ENCODE measurements at regions not wholly inside any gene's neighbourhood (a gene's known extent, or its start where the extent isn't known, plus 50 kb on each side); places are given as distances from the start of the nearest gene placed in this dataset.

- TF ChIP-seq, protein P1, sequence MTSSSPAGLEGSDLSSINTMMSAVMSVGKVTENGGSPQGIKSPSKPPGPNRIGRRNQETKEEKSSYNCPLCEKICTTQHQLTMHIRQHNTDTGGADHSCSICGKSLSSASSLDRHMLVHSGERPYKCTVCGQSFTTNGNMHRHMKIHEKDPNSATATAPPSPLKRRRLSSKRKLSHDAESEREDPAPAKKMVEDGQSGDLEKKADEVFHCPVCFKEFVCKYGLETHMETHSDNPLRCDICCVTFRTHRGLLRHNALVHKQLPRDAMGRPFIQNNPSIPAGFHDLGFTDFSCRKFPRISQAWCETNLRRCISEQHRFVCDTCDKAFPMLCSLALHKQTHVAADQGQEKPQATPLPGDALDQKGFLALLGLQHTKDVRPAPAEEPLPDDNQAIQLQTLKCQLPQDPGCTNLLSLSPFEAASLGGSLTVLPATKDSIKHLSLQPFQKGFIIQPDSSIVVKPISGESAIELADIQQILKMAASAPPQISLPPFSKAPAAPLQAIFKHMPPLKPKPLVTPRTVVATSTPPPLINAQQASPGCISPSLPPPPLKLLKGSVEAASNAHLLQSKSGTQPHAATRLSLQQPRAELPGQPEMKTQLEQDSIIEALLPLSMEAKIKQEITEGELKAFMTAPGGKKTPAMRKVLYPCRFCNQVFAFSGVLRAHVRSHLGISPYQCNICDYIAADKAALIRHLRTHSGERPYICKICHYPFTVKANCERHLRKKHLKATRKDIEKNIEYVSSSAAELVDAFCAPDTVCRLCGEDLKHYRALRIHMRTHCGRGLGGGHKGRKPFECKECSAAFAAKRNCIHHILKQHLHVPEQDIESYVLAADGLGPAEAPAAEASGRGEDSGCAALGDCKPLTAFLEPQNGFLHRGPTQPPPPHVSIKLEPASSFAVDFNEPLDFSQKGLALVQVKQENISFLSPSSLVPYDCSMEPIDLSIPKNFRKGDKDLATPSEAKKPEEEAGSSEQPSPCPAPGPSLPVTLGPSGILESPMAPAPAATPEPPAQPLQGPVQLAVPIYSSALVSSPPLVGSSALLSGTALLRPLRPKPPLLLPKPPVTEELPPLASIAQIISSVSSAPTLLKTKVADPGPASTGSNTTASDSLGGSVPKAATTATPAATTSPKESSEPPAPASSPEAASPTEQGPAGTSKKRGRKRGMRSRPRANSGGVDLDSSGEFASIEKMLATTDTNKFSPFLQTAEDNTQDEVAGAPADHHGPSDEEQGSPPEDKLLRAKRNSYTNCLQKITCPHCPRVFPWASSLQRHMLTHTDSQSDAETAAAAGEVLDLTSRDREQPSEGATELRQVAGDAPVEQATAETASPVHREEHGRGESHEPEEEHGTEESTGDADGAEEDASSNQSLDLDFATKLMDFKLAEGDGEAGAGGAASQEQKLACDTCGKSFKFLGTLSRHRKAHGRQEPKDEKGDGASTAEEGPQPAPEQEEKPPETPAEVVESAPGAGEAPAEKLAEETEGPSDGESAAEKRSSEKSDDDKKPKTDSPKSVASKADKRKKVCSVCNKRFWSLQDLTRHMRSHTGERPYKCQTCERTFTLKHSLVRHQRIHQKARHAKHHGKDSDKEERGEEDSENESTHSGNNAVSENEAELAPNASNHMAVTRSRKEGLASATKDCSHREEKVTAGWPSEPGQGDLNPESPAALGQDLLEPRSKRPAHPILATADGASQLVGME (CRISPR knock-in tag; IDR thresholded peaks at IDR 0.05), result no peak
- TF ChIP-seq HNRNPLL (IDR thresholded peaks at IDR 0.05; ENCODE audit: low read depth, low read length, poor library complexity, severe bottlenecking), result no peak
- TF ChIP-seq, protein P2, sequence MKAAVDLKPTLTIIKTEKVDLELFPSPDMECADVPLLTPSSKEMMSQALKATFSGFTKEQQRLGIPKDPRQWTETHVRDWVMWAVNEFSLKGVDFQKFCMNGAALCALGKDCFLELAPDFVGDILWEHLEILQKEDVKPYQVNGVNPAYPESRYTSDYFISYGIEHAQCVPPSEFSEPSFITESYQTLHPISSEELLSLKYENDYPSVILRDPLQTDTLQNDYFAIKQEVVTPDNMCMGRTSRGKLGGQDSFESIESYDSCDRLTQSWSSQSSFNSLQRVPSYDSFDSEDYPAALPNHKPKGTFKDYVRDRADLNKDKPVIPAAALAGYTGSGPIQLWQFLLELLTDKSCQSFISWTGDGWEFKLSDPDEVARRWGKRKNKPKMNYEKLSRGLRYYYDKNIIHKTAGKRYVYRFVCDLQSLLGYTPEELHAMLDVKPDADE (conservative IDR thresholded peaks at IDR 0.05; ENCODE audit: control insufficient read depth, low read depth, low read length), result no peak
These were observed 193.6 kb upstream of the CST7 start (continued) for GRCh38 chr20:24755411-24755922.
